Spinal cord (tissue), 9 donors: ENCODE measurements at regions not wholly inside any gene's neighbourhood (a gene's known extent, or its start where the extent isn't known, plus 50 kb on each side); places are given as distances from the start of the nearest gene placed in this dataset.

ENCODE experiments used
- DNase-seq, 6 donors: peaks; one replicate each; pipeline versions ENCODE4 v3.0.0 to v3.0.0-alpha.2; 2013 to 2015; ENCODE audit warnings: low spot score in 6 of 6, low read depth in 4 of 6
- H3K27ac ChIP-seq: one replicate; pipeline ENCODE4 v1.5.1; 2013; ENCODE audit warnings: low read depth, low read length, control low read depth
- H3K27me3 ChIP-seq: one replicate; pipeline ENCODE4 v1.6.1; 2013; ENCODE audit warnings: low read length; ENCODE audit not compliant: control insufficient read depth, insufficient read depth
- H3K36me3 ChIP-seq: one replicate; pipeline ENCODE4 v1.6.1; 2013; ENCODE audit warnings: low read length; ENCODE audit not compliant: control insufficient read depth, insufficient read depth
- H3K4me1 ChIP-seq: one replicate; pipeline ENCODE4 v1.6.1; 2013; ENCODE audit warnings: low read length; ENCODE audit not compliant: control insufficient read depth, insufficient read depth
- H3K4me3 ChIP-seq: one replicate; pipeline ENCODE4 v1.5.1; 2013; ENCODE audit warnings: low read depth, low read length, control low read depth
- H3K9me3 ChIP-seq: one replicate; pipeline ENCODE4 v1.6.1; 2013; ENCODE audit warnings: low read length; ENCODE audit not compliant: control insufficient read depth, insufficient read depth
- WGBS: methylation state at CpG from one replicate; pipeline ENCODE4 v1.1.5; 2013; ENCODE audit warnings: missing lambda C conversion rate; ENCODE audit not compliant: insufficient coverage; 5-methylcytosine and 5-hydroxymethylcytosine counted together
- donor health status: healthy.

DNA sequence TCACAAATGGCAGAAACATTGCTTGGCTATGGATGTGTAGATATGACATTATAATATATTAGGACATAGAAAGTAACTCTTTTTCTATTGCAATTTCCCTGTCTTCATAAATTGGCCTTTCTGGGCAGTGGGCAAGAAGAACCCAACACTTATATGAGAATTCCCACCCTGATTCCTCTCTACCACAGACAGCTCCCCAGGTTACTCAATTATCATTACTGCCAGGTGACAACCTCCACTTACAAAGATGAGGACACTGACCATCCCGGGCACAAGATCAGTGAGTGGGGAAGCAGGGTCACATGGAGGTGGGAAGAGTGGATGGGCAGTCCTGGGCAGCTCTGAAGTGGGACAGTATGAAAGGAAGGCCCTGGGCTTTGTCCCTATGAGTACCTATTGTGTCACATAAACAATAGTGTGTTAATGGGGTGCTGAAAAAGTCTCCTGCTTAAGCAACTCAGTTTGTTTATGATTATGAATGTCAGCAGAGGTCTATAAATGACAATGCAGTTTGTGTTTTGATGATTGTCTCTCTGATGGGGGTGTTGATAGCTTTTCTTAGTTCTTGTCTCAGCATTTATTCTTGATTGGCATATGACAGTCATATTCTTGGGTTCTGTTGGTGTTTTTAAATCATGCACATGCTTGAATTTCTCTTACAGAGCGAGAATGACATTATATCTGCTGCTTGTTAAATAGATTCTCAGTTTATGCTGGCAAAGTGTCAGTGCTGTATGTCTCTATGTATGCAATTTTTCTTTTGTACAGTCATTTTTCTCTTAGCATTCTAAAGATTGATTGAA, 99.9 kb downstream of the SLIT2 start:
- H3K4me3 ChIP-seq = no peak overlapping the region
- DNase-seq = peak in 2 of 6 donors; percentile 18 to 30
- H3K27ac ChIP-seq = no peak overlapping the region
- H3K36me3 ChIP-seq = no peaks in the 10 kb centered on the region
- no peaks in the 10 kb centered on the region for H3K9me3 ChIP-seq
- no peaks in the 10 kb centered on the region for H3K4me1 ChIP-seq
- WGBS = 40% methylated on average over 1 of the region's 2 CpGs
- H3K27me3 ChIP-seq = no peaks in the 10 kb centered on the region

DNA sequence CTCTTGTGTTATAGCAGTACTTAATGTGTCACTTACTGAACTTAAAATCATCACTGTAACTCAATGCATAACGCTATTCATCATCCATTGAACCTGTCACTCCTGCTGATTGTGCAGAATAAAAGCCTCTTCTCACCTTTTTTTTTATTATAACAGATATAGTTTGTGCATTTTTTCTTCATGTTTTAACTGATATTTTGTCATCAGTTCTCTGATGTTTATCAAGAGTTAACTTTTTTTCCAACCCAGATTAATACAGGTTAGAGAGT, 100.4 kb downstream of the SLIT2 start:
- Histone ChIP-seq H3K4me1 (no peaks in the 10 kb centered on the region), H3K27ac (no peak overlapping the region), H3K36me3 (no peaks in the 10 kb centered on the region), H3K4me3 (no peak overlapping the region), H3K27me3 (no peaks in the 10 kb centered on the region), H3K9me3 (no peaks in the 10 kb centered on the region)
- WGBS = no CpG with 5 or more reads among the region's 1 CpG
- no peak for DNase-seq

DNA sequence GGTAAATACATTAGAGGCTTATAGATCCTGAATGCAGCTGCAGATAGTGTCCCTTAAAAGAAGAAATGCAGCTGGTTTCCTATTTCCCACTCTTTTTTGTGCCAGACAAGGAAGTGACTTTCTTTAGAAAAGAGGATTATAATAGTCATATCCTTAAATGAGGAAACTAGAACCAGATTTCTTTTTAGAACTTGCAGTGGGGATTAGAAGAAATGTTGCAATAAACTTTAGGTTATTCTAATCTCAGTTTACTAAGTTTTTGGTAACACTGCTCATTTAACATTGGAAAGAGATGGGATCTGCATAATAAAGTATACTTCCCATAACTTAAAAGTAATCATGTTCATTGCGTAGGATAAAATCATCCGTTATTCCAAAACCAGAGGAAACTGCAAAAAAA, 101.9 kb downstream of the SLIT2 start:
- Histone ChIP-seq H3K4me3 (no peak overlapping the region), H3K9me3 (no peaks in the 10 kb centered on the region), H3K36me3 (no peaks in the 10 kb centered on the region), H3K27ac (no peak overlapping the region), H3K4me1 (no peaks in the 10 kb centered on the region), H3K27me3 (no peaks in the 10 kb centered on the region)
- WGBS = no CpG with 5 or more reads among the region's 2 CpGs
- DNase-seq = no peak

DNA sequence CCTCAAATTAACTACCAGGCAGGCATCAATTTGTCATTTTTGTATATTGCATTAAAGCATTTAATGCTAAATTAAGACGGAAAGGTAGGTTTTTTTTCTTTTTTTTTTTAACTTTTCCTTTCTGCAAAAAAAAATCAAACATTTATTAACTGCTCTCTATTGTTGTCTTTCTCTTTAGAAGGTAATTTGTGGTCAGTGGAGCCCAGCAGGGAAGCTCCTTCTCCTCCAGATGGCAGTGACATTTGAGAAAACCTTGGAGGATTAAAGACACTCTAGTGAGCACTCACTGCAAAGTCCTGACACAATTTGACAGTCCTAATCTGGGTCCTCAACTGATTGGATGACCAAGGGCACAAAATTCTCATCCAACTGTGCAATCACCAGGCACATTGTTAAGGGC, 102.4 kb downstream of the SLIT2 start:
- peak in 2 of 6 donors; percentile 21 to 37 for DNase-seq
- WGBS = no CpG with 5 or more reads among the region's 1 CpG
- H3K27me3 ChIP-seq = no peaks in the 10 kb centered on the region
- H3K36me3 ChIP-seq = no peaks in the 10 kb centered on the region
- H3K4me3 ChIP-seq = no peak overlapping the region
- no peak overlapping the region for H3K27ac ChIP-seq
- H3K4me1 ChIP-seq = no peaks in the 10 kb centered on the region
- H3K9me3 ChIP-seq = no peaks in the 10 kb centered on the region

DNA sequence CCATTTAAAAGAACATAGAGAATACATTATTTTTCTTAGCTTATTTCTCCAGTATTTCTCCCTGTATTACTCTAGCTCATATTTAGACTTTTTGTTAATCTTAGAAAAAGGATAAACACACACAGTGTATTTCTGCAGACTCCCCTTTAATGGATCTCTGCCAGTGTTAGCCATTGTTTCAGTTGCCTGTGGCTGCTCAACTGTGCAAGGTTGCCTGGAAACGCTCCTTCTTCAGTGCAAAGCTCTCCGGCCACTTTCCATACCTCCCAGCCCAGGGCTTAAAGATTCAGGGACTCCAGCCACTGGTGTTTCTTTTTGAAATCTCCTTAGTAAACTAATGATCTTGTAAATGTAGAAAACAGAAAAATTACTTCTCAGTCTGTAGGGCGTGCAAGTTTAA, 104.9 kb downstream of the SLIT2 start:
- Histone ChIP-seq H3K4me3 (no peak overlapping the region), H3K36me3 (no peaks in the 10 kb centered on the region), H3K4me1 (no peaks in the 10 kb centered on the region), H3K27me3 (no peaks in the 10 kb centered on the region), H3K27ac (peak overlapping the region; percentile 33), H3K9me3 (no peaks in the 10 kb centered on the region)
- WGBS = no CpG with 5 or more reads among the region's 3 CpGs
- DNase-seq = peak; percentile 57 to 90 (median 70)

DNA sequence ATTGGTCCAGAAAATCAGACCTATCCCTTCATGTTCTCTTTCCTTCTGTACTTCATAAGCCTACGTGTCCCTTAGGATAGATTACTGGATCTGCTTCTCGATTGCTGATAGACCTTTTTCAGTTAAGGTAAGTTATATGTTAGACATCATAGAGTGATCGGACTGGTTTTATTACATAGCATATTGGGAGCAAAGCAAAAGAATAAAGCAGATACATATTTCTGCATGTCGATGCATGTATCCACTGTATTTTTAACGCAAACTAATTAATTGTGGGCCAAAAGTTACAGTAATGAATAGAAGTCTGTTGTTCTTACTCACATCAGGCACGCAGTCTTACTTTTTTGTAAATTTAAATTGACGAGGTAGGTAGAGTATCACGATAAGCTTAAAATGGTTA, 106.4 kb downstream of the SLIT2 start:
- H3K4me1 ChIP-seq = no peaks in the 10 kb centered on the region
- no peak overlapping the region for H3K4me3 ChIP-seq
- DNase-seq = no peak
- 100% methylated on average over 4 of the region's 8 CpGs for WGBS
- no peaks in the 10 kb centered on the region for H3K27me3 ChIP-seq
- no peak overlapping the region for H3K27ac ChIP-seq
- no peaks in the 10 kb centered on the region for H3K9me3 ChIP-seq
- no peaks in the 10 kb centered on the region for H3K36me3 ChIP-seq

DNA sequence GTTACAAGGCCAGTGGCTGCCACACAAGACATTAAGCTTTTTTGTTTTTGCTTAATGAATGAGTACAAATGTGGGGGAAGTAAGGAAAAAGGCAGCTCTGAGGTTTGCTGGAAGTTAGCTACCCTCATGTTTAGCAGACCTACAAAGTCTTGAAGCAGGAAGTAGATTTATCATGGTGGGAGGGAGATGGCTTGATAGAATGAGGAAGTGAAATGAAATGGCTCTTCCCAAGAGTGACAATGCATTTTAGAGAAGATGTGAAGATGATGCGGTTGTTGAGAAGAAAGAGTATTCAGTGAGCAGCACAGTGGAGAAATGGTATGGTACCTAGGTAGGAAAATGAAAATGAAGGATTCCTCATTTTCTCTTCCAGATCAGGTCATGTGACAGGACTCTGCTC, 108.0 kb downstream of the SLIT2 start:
- H3K27me3 ChIP-seq = no peaks in the 10 kb centered on the region
- no peak overlapping the region for H3K4me3 ChIP-seq
- 100% methylated on average over 1 of the region's 1 CpG for WGBS
- H3K36me3 ChIP-seq = no peaks in the 10 kb centered on the region
- H3K27ac ChIP-seq = no peak overlapping the region
- DNase-seq = no peak
- no peaks in the 10 kb centered on the region for H3K4me1 ChIP-seq
- H3K9me3 ChIP-seq = no peaks in the 10 kb centered on the region

DNA sequence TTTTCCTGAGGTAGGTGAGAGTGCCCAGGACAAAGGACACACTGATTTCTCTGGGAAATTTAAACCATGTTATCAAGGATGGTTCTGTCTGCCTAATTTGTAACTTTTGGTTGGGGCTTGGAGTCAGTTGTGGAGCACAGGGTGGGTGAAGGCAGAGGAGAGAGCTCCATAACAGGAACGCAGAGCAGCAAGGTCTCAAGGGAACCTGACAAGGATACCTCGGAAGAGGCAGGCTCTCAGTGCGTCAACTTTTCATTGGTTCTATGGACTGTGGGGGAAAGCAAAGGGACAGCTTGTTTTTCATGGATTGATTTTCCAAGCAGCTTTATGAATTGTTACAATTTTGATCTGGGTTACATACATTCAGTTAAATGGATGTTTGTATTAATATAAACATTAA, 110.4 kb downstream of the SLIT2 start:
- H3K27me3 ChIP-seq = no peaks in the 10 kb centered on the region
- no peak overlapping the region for H3K4me3 ChIP-seq
- no peaks in the 10 kb centered on the region for H3K9me3 ChIP-seq
- no peaks in the 10 kb centered on the region for H3K4me1 ChIP-seq
- WGBS = 85% methylated on average over 3 of the region's 3 CpGs
- DNase-seq = no peak
- H3K36me3 ChIP-seq = no peaks in the 10 kb centered on the region
- H3K27ac ChIP-seq = no peak overlapping the region

DNA sequence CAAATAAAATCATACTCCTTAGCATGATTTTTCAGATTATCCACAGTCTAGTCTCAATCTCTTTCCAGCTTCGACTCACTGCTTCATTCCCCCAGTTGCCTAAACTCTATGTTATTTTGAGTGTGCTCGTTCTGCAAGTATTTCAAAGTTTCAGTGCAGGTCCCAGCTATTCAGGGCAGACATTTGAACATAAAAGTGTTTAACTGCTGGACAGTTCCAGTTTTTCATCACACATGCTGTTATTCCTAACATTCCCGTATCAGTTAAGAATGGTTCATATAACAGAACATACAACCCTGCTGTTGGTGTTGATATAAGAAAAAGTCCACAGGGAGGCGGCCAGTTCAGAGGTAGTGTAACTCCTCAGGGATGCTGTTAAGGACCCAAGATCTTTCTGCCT, 113.3 kb downstream of the SLIT2 start:
- Histone ChIP-seq H3K4me3 (no peak overlapping the region), H3K4me1 (no peaks in the 10 kb centered on the region), H3K27me3 (no peaks in the 10 kb centered on the region), H3K36me3 (no peaks in the 10 kb centered on the region), H3K9me3 (no peaks in the 10 kb centered on the region), H3K27ac (no peak overlapping the region)
- DNase-seq = no peak
- WGBS = 92% methylated on average over 2 of the region's 4 CpGs

DNA sequence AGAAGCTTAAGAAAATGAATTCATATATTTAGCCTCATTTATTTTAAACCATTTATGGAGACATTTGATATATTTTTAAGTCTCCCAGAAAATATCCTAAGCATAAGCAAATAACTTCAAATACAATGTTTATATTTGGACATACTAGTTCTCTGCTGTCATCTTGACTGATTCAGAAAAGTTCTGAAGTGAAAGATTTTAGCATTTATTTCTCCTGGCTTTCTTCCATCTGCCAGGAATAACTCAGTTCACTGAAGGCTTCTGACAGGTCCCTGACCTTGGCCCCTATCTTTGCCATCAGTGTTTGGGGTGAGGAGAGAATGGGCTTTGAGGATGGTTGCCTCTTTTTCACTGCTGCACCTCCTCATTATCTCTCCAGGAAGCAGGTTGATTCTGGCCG, 115.7 kb downstream of the SLIT2 start:
- H3K4me3 ChIP-seq = no peak overlapping the region
- H3K27ac ChIP-seq = no peak overlapping the region
- H3K4me1 ChIP-seq = no peaks in the 10 kb centered on the region
- no peak for DNase-seq
- H3K27me3 ChIP-seq = no peaks in the 10 kb centered on the region
- no peaks in the 10 kb centered on the region for H3K36me3 ChIP-seq
- no CpG with 5 or more reads among the region's 1 CpG for WGBS
- no peaks in the 10 kb centered on the region for H3K9me3 ChIP-seq
